22Rv1 (cell line): ENCODE measurements at regions not wholly inside any gene's neighbourhood (a gene's known extent, or its start where the extent isn't known, plus 50 kb on each side); places are given as distances from the start of the nearest gene placed in this dataset.

Experiments
- ZFX ChIP-seq: fragments of 450-650 bp; IDR thresholded peaks from 2 replicates; pipeline ENCODE4 v1.6.1; 2017; ENCODE audit warnings: antibody characterized with exemption, borderline replicate concordance
- TF ChIP-seq, protein P1 (sequence below): fragments of 450-650 bp; IDR thresholded peaks from 2 replicates; pipeline ENCODE4 v1.5.1; 2017; ENCODE audit warnings: mild to moderate bottlenecking

DNA sequence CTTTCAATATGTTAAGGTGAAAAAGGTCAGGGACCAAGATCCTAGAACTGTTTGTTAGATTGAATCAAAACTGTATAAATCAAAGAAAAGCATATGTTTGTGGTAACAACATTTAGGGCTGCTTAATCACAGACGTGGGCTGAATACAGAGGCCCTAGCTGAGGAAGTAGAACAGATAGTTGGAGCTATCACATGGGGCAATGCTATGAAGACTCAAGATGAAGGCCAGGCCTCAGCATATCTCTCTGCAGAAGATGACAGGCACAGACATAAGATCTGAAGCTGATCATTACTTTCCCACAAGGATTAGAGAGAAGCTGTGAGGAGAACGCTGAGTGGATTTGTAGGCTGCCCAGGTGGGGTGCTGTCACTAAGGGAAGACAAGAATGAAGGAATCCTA, 158.6 kb upstream of the CARD18 start:
- TF ChIP-seq, protein P1, sequence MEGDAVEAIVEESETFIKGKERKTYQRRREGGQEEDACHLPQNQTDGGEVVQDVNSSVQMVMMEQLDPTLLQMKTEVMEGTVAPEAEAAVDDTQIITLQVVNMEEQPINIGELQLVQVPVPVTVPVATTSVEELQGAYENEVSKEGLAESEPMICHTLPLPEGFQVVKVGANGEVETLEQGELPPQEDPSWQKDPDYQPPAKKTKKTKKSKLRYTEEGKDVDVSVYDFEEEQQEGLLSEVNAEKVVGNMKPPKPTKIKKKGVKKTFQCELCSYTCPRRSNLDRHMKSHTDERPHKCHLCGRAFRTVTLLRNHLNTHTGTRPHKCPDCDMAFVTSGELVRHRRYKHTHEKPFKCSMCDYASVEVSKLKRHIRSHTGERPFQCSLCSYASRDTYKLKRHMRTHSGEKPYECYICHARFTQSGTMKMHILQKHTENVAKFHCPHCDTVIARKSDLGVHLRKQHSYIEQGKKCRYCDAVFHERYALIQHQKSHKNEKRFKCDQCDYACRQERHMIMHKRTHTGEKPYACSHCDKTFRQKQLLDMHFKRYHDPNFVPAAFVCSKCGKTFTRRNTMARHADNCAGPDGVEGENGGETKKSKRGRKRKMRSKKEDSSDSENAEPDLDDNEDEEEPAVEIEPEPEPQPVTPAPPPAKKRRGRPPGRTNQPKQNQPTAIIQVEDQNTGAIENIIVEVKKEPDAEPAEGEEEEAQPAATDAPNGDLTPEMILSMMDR = no peak
- TF ChIP-seq ZFX = no peak
